MM.1S (cell line): ENCODE measurements at regions not wholly inside any gene's neighbourhood (a gene's known extent, or its start where the extent isn't known, plus 50 kb on each side); places are given as distances from the start of the nearest gene placed in this dataset.

ENCODE experiments used
- CTCF ChIP-seq: fragments of 300-600 bp; sonication (generic); IDR thresholded peaks from 2 replicates; pipeline ENCODE4 v1.5.1; 2016; ENCODE audit warnings: antibody characterized with exemption, low read length, mixed read lengths
- EZH2 ChIP-seq: fragments of 300-600 bp; sonication (generic); optimal IDR thresholded peaks from 2 replicates; pipeline ENCODE3; 2017; ENCODE audit warnings: low read depth, mild to moderate bottlenecking, antibody characterized with exemption, low read length, mixed read lengths

GRCh38 chr14:59061292-59061691, 127.2 kb upstream of the DAAM1 start:
- no peak for TF ChIP-seq CTCF
- no peak for TF ChIP-seq EZH2
